HEK293 (cell line): ENCODE measurements at regions not wholly inside any gene's neighbourhood (a gene's known extent, or its start where the extent isn't known, plus 50 kb on each side); places are given as distances from the start of the nearest gene placed in this dataset.

Experiments used
- CTCF ChIA-PET: fragments of 350-600 bp; formaldehyde crosslinking; extraction: SDS; loops from one replicate; lab custom pipeline; 2021; ENCODE audit warnings: antibody characterized with exemption; lab: Yijun Ruan, JAX
- POLR2A ChIA-PET: fragments of 300-600 bp; formaldehyde crosslinking; extraction: SDS; loops from one replicate; lab custom pipeline; 2020; ENCODE audit warnings: antibody characterized with exemption, inconsistent platforms; lab: Yijun Ruan, JAX
- H3K27ac ChIP-seq: fragments of 200-500 bp; sonication (Bioruptor generic); 2 replicates; pipeline ENCODE4 v1.5.1; 2014; ENCODE audit warnings: low read depth, low read length, control low read depth, inconsistent platforms; ENCODE audit errors: extremely low read depth
- H3K36me3 ChIP-seq, 2 experiments: fragments of 200-500 bp in 1 of 2; sonication (Bioruptor generic) in 1 of 2; 1 replicate in 1 of 2; 2 replicates in 1 of 2; pipeline ENCODE4 v1.5.1; 2014 to 2017; ENCODE audit warnings: inconsistent platforms in 2 of 2, low read length in 2 of 2; ENCODE audit not compliant: control insufficient read depth in 2 of 2, insufficient read depth in 1 of 2
- H3K4me1 ChIP-seq: fragments of 200-500 bp; sonication (Bioruptor generic); 2 replicates; pipeline ENCODE4 v1.5.1; 2014; ENCODE audit warnings: mild to moderate bottlenecking, low read length, inconsistent platforms; ENCODE audit not compliant: control insufficient read depth, insufficient read depth
- H3K4me3 ChIP-seq: 2 replicates; pipeline ENCODE4 v1.5.1; 2011; ENCODE audit warnings: low read depth, mild to moderate bottlenecking, control low read depth, low read length, moderate library complexity
- H3K9me3 ChIP-seq: fragments of 200-500 bp; sonication (Bioruptor generic); 2 replicates; pipeline ENCODE4 v1.5.1; 2014; ENCODE audit warnings: low read depth, low read length, inconsistent platforms; ENCODE audit not compliant: control insufficient read depth, insufficient read depth
- GLIS1 ChIP-seq: fragments of 450-650 bp; formaldehyde crosslinking; IDR thresholded peaks from 2 replicates; pipeline ENCODE4 v1.5.1; 2016; ENCODE audit warnings: missing biosample characterization, missing genetic modification characterization
- MZF1 ChIP-seq: fragments of 450-650 bp; formaldehyde crosslinking; IDR thresholded peaks from 2 replicates; pipeline ENCODE4 v1.5.1; 2017; ENCODE audit warnings: missing biosample characterization, missing genetic modification characterization, borderline replicate concordance
- OVOL3 ChIP-seq: fragments of 450-650 bp; formaldehyde crosslinking; IDR thresholded peaks from 2 replicates; pipeline ENCODE4 v1.5.1; 2016; ENCODE audit warnings: missing biosample characterization, missing genetic modification characterization
- PATZ1 ChIP-seq: fragments of 450-650 bp; formaldehyde crosslinking; IDR thresholded peaks from 2 replicates; pipeline ENCODE4 v1.5.1; 2016; ENCODE audit warnings: missing biosample characterization, missing genetic modification characterization
- PRDM6 ChIP-seq: fragments of 450-650 bp; formaldehyde crosslinking; IDR thresholded peaks from 2 replicates; pipeline ENCODE4 v1.5.1; 2017; ENCODE audit warnings: missing biosample characterization, missing genetic modification characterization
- YY2 ChIP-seq: fragments of 450-650 bp; formaldehyde crosslinking; IDR thresholded peaks from 2 replicates; pipeline ENCODE4 v1.5.1; 2016; ENCODE audit warnings: missing biosample characterization, missing genetic modification characterization
- ZBTB1 ChIP-seq: fragments of 450-650 bp; formaldehyde crosslinking; IDR thresholded peaks from 2 replicates; pipeline ENCODE4 v1.5.1; 2016; ENCODE audit warnings: missing biosample characterization, missing genetic modification characterization
- ZBTB10 ChIP-seq: fragments of 450-650 bp; formaldehyde crosslinking; IDR thresholded peaks from 2 replicates; pipeline ENCODE4 v1.5.1; 2016; ENCODE audit warnings: missing biosample characterization, missing genetic modification characterization
- ZBTB11 ChIP-seq: fragments of 450-650 bp; formaldehyde crosslinking; conservative IDR thresholded peaks from 2 replicates; pipeline ENCODE4 v1.5.1; 2016; ENCODE audit warnings: low read depth, missing biosample characterization, missing genetic modification characterization
- ZBTB7A ChIP-seq: fragments of 450-650 bp; formaldehyde crosslinking; IDR thresholded peaks from 2 replicates; pipeline ENCODE4 v1.5.1; 2016; ENCODE audit warnings: low read depth, missing biosample characterization, missing genetic modification characterization
- ZNF114 ChIP-seq: fragments of 450-650 bp; formaldehyde crosslinking; IDR thresholded peaks from 2 replicates; pipeline ENCODE4 v1.5.0; 2017; ENCODE audit warnings: missing biosample characterization, missing genetic modification characterization
- ZNF121 ChIP-seq: fragments of 450-650 bp; formaldehyde crosslinking; IDR thresholded peaks from 2 replicates; pipeline ENCODE4 v1.5.1; 2016; ENCODE audit warnings: missing biosample characterization, missing genetic modification characterization
- ZNF132 ChIP-seq: fragments of 450-650 bp; formaldehyde crosslinking; IDR thresholded peaks from 2 replicates; pipeline ENCODE4 v1.5.1; 2017; ENCODE audit warnings: missing biosample characterization, missing genetic modification characterization, borderline replicate concordance
- ZNF350 ChIP-seq: fragments of 450-650 bp; formaldehyde crosslinking; IDR thresholded peaks from 2 replicates; pipeline ENCODE4 v1.5.0; 2017; ENCODE audit warnings: missing biosample characterization, mild to moderate bottlenecking, missing genetic modification characterization
- ZNF530 ChIP-seq: fragments of 450-650 bp; formaldehyde crosslinking; IDR thresholded peaks from 2 replicates; pipeline ENCODE4 v1.5.1; 2016; ENCODE audit warnings: low read depth, missing biosample characterization, missing genetic modification characterization
- ZNF558 ChIP-seq: fragments of 450-650 bp; formaldehyde crosslinking; IDR thresholded peaks from 2 replicates; pipeline ENCODE4 v1.5.1; 2016; ENCODE audit warnings: missing biosample characterization, missing genetic modification characterization
- ZNF660 ChIP-seq: fragments of 450-650 bp; IDR thresholded peaks from 2 replicates; pipeline ENCODE4 v1.5.1; 2018; ENCODE audit warnings: missing biosample characterization, mild to moderate bottlenecking, missing genetic modification characterization
- ZNF707 ChIP-seq: fragments of 450-650 bp; formaldehyde crosslinking; IDR thresholded peaks from 2 replicates; pipeline ENCODE4 v1.5.1; 2016; ENCODE audit warnings: missing biosample characterization, missing genetic modification characterization
- ZNF843 ChIP-seq: fragments of 450-650 bp; formaldehyde crosslinking; IDR thresholded peaks from 2 replicates; pipeline ENCODE4 v1.5.1; 2016; ENCODE audit warnings: missing biosample characterization, missing genetic modification characterization

GRCh38 chr17:71029246-71029645 lies 859.9 kb downstream of the KCNJ2 start:
- no peaks in the 10 kb centered on the region for H3K9me3 ChIP-seq
- H3K4me1 ChIP-seq = peaks cover under 1% of the 10 kb centered on the region; the same call in 1 of the 2 replicates
- H3K4me3 ChIP-seq = no peak overlapping the region
- POLR2A ChIA-PET = no interaction called here
- TF ChIP-seq MZF1 (tag by site-specific recombination) = no peak
- TF ChIP-seq ZNF843 (tag by site-specific recombination) = no peak
- no peak for TF ChIP-seq ZNF530 (tag by site-specific recombination)
- TF ChIP-seq ZBTB7A (tag by site-specific recombination) = no peak
- TF ChIP-seq ZNF558 (tag by site-specific recombination) = no peak
- TF ChIP-seq GLIS1 = no peak
- TF ChIP-seq ZBTB11 (tag by site-specific recombination) = no peak
- no peak for TF ChIP-seq ZNF707 (tag by site-specific recombination)
- TF ChIP-seq ZBTB10 (tag by site-specific recombination) = no peak
- no peak for TF ChIP-seq PATZ1 (tag by site-specific recombination)
- no peak for TF ChIP-seq ZNF114 (tag by site-specific recombination)
- no peak for TF ChIP-seq YY2 (tag by site-specific recombination)
- TF ChIP-seq ZNF350 = no peak
- no peak for TF ChIP-seq OVOL3 (tag by site-specific recombination)
- no peak for TF ChIP-seq PRDM6 (tag by site-specific recombination)
- no peak for TF ChIP-seq ZBTB1
- no peak for TF ChIP-seq ZNF132 (tag by site-specific recombination)
- no peak for TF ChIP-seq ZNF660
- TF ChIP-seq ZNF121 = no peak
- TF ChIP-seq, all 188 proteins: peak for 0
- CTCF ChIA-PET = no interaction called here
- no peak overlapping the region for H3K27ac ChIP-seq
- no peaks in the 10 kb centered on the region for H3K36me3 ChIP-seq
